ENCODE measurements at regions not wholly inside any gene's neighbourhood (a gene's known extent, or its start where the extent isn't known, plus 50 kb on each side); places are given as distances from the start of the nearest gene placed in this dataset.

DNA sequence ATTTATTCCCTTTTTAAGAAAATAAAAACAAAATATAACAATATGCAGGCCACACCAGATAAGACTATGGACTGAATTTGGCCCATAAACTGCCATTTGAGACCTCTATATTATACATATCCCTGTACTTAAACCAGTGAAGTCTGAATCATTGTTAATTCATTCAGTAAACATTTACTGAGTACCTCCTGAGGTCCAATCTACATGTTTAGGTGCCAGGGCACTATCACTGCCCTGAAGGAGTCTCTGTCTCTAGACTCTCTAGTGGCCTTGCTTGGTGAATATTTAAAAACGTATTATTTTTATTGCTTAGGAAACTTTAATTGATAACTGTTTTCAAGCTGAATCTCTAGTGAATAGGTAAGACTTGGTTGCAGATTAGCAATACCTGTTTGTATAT lies 74.7 kb upstream of the ELL2 start:
- no peak overlapping the region for H3K4me3 ChIP-seq
- H3K36me3 ChIP-seq, result no peaks in the 10 kb centered on the region
- no peak overlapping the region for H3K27ac ChIP-seq
- TF ChIP-seq, protein P1, sequence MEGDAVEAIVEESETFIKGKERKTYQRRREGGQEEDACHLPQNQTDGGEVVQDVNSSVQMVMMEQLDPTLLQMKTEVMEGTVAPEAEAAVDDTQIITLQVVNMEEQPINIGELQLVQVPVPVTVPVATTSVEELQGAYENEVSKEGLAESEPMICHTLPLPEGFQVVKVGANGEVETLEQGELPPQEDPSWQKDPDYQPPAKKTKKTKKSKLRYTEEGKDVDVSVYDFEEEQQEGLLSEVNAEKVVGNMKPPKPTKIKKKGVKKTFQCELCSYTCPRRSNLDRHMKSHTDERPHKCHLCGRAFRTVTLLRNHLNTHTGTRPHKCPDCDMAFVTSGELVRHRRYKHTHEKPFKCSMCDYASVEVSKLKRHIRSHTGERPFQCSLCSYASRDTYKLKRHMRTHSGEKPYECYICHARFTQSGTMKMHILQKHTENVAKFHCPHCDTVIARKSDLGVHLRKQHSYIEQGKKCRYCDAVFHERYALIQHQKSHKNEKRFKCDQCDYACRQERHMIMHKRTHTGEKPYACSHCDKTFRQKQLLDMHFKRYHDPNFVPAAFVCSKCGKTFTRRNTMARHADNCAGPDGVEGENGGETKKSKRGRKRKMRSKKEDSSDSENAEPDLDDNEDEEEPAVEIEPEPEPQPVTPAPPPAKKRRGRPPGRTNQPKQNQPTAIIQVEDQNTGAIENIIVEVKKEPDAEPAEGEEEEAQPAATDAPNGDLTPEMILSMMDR (IDR thresholded peaks at IDR 0.05), result no peak
- DNase-seq (no peak), ATAC-seq (no peak)
- no peaks in the 10 kb centered on the region for H3K9me3 ChIP-seq
- H3K27me3 ChIP-seq, result no peaks in the 10 kb centered on the region
- no peaks in the 10 kb centered on the region for H3K4me1 ChIP-seq
- intact Hi-C loops (cut with DNase I), result no loop called here

GRCh38 chr5:96035796-96036195 lies 74.1 kb upstream of the ELL2 start:
- Histone ChIP-seq H3K36me3 (no peaks in the 10 kb centered on the region), H3K27me3 (no peaks in the 10 kb centered on the region), H3K27ac (no peak overlapping the region), H3K9me3 (no peaks in the 10 kb centered on the region), H3K4me1 (no peaks in the 10 kb centered on the region), H3K4me3 (no peak overlapping the region)
- no peak for ATAC-seq
- DNase-seq, result no peak
- intact Hi-C loops (cut with DNase I), result no loop called here
- TF ChIP-seq, protein P1 (IDR thresholded peaks at IDR 0.05), result no peak

DNA sequence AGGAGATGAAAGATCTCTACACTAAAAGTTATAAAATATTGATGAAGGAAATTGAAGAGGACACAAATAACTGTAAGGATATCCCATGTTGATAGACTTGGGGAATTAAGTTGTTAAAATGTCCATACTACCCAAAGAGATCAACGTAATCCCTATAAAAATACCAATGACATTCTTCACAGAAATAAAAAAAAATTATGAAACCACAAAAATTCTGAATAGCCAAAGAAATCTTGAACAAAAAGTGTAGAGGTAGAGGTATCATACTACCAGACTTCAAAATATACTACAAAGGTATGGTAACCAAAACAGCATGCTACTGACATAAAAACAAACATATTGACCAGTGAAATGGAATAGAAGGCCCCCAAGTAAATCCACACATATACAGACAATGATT lies 71.5 kb upstream of the ELL2 start:
- DNase-seq, result no peak
- TF ChIP-seq, protein P1 (IDR thresholded peaks at IDR 0.05), result no peak
- Histone ChIP-seq H3K36me3 (no peaks in the 10 kb centered on the region), H3K4me1 (no peaks in the 10 kb centered on the region), H3K9me3 (no peaks in the 10 kb centered on the region), H3K4me3 (no peak overlapping the region), H3K27ac (no peak overlapping the region), H3K27me3 (no peaks in the 10 kb centered on the region)
- no peak for ATAC-seq
- intact Hi-C loops (cut with DNase I), result no loop called here

DNA sequence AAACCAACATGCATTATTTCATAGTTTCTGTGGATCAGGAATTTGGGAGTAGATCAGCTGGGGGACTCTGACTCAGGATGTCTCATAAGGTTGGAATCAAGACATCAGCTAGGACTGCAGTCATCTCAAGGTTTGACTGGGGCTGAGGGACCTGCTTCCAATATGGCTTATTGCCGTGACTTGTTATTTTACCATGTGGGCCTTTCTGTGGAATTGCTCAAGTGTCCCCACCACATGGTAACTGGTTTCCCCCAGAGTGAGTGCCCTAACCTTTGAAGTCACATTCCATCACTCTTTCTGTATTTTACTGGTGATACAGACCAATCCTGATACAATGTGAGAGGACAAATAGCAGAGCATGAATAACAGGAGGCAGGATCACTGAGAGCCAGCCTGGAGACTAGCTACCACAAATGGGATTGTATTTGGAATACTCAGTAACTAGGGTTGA lies 70.2 kb upstream of the ELL2 start:
- H3K4me1 ChIP-seq, result no peaks in the 10 kb centered on the region
- no peak overlapping the region for H3K4me3 ChIP-seq
- ATAC-seq (no peak), DNase-seq (no peak)
- H3K27ac ChIP-seq, result no peak overlapping the region
- H3K36me3 ChIP-seq, result no peaks in the 10 kb centered on the region
- TF ChIP-seq, protein P1 (IDR thresholded peaks at IDR 0.05), result no peak
- H3K9me3 ChIP-seq, result no peaks in the 10 kb centered on the region
- intact Hi-C loops (cut with DNase I), result no loop called here
- no peaks in the 10 kb centered on the region for H3K27me3 ChIP-seq

GRCh38 chr5:96031180-96031579 lies 69.5 kb upstream of the ELL2 start:
- intact Hi-C loops (cut with DNase I), result no loop called here

More at GRCh38 chr5:96031180-96031579, 69.5 kb upstream of the ELL2 start:
- Histone ChIP-seq H3K36me3 (no peaks in the 10 kb centered on the region), H3K9me3 (no peaks in the 10 kb centered on the region), H3K27ac (no peak overlapping the region), H3K4me3 (no peak overlapping the region), H3K27me3 (no peaks in the 10 kb centered on the region), H3K4me1 (no peaks in the 10 kb centered on the region)
- DNase-seq (no peak), ATAC-seq (no peak)
- TF ChIP-seq, protein P1 (IDR thresholded peaks at IDR 0.05), result no peak

All from upper lobe of right lung (tissue), 1 donor.